Heart left ventricle (tissue), 16 donors: ENCODE measurements at regions not wholly inside any gene's neighbourhood (a gene's known extent, or its start where the extent isn't known, plus 50 kb on each side); places are given as distances from the start of the nearest gene placed in this dataset.

Experiments used
- ATAC-seq, 4 donors: fragments of 200-7000 bp; cut with Tn5 transposase; one replicate each; pipeline ENCODE4 v1.9.1; 2020 to 2022; ENCODE audit warnings: moderate library complexity in 4 of 4, mild to moderate bottlenecking in 3 of 4, moderate number of reproducible peaks in 1 of 4
- DNase-seq, 5 donors: peaks; one replicate each; pipeline ENCODE4 v3.0.0-alpha.2; 2020
- H3K27ac ChIP-seq, 12 donors: fragments of 200-600 bp; sonication (generic) in 4 of 12; one replicate each; pipeline versions ENCODE4 v1.5.0 to v1.8.0; 2016 to 2022; ENCODE audit warnings: mild to moderate bottlenecking in 2 of 12
- H3K27me3 ChIP-seq, 9 donors: fragments of 200-600 bp; sonication (generic) in 2 of 9; one replicate each; pipeline versions ENCODE4 v1.5.1 to v1.8.0; 2016 to 2022; ENCODE audit warnings: mild to moderate bottlenecking in 3 of 9
- H3K36me3 ChIP-seq, 9 donors: fragments of 200-600 bp; sonication (generic) in 2 of 9; one replicate each; pipeline versions ENCODE4 v1.5.0 to v1.8.0; 2018 to 2022; ENCODE audit warnings: mild to moderate bottlenecking in 2 of 9
- H3K4me1 ChIP-seq, 12 donors: fragments of 200-600 bp; sonication (generic) in 4 of 12; one replicate each; pipeline versions ENCODE4 v1.5.0 to v1.8.0; 2016 to 2022; ENCODE audit warnings: mild to moderate bottlenecking in 3 of 12
- H3K4me3 ChIP-seq, 12 donors: fragments of 200-600 bp; sonication (generic) in 4 of 12; one replicate each; pipeline versions ENCODE4 v1.5.0 to v1.8.0; 2017 to 2022; ENCODE audit warnings: mild to moderate bottlenecking in 9 of 12, moderate library complexity in 4 of 12
- H3K9me3 ChIP-seq, 12 donors: fragments of 200-600 bp; sonication (generic) in 4 of 12; one replicate each; pipeline versions ENCODE4 v1.5.0 to v1.8.0; 2016 to 2022; ENCODE audit warnings: mild to moderate bottlenecking in 1 of 12
- CTCF ChIP-seq, 12 donors: fragments of 200-600 bp; sonication (generic) in 4 of 12; IDR thresholded peaks; one replicate each; pipeline versions ENCODE4 v1.5.0 to v1.8.0; 2018 to 2022; ENCODE audit warnings: antibody characterized with exemption in 12 of 12, mild to moderate bottlenecking in 5 of 12
- POLR2A ChIP-seq, 2 donors: fragments of 450-650 bp; IDR thresholded peaks; one replicate each; pipeline ENCODE4 v1.6.1; 2017; ENCODE audit warnings: antibody characterized with exemption in 2 of 2, mild to moderate bottlenecking in 2 of 2, moderate library complexity in 2 of 2
- WGBS, 4 donors: extraction: QIAGEN DNeasy Blood & Tissue Kit in 2 of 4; methylation state at CpG; one replicate each; pipeline versions ENCODE4 v1.1.5 to v1.1.7; 2013 to 2018; 5-methylcytosine and 5-hydroxymethylcytosine counted together
- intact Hi-C, 10 donors: fragments of 100-400 bp; cut with DNase I; formaldehyde crosslinking; loops; one replicate each; pipeline versions ENCODE4 v1.11.1 to v1.14.2; 2022
- donor health status: ischemic (EF 13 %, LVEDD 7.1; RV severe dilation, severe dysfunction).
- donor health status: healthy with polysubstance abuse.
- donor health status: DM: no; HTN: yes; CAD: no.
- donor health status: DM: no; HTN: no; CAD: no.
- donor health status: ischemic (EF 25% LVEDD 6.9; RV normal size, moderate dysfunction).
- donor health status: ischemic (EF 25% LVEDD 5.7; RV mildly dilated, moderate dysfunction).
- donor health status: healthy.
- donor health status: DM: yes; HTN: yes; CAD: no.
- donor health status: ischemic (EF 35%, LVEDD 5.7; RV mildly dilated, moderate dysfunction).
- donor health status: nonischemic (EF 11% LVEDD 7.7; RV severe dilation, severe dysfunction).
- donor health status: DM: yes; HTN: yes; CAD: no.
- donor health status: PGD.
- donor health status: ischemic (EF 29% LVEDD 5.4; RV normal size, mild dysfunction).
- donor health status: nonischemic (EF 23%, LVEDD 6.1; RV moderate dilation, normal function).

GRCh38 chr5:43773478-43773844, 170.5 kb downstream of the NNT start:
- Histone ChIP-seq H3K4me3 (no peak overlapping the region), H3K36me3 (no peaks in the 10 kb centered on the region), H3K27me3 (no peaks in the 10 kb centered on the region), H3K9me3 (peaks cover 0 to 4% (median 0%) of the 10 kb centered on the region in 12 donors), H3K4me1 (peaks cover 0 to 17% (median 0%) of the 10 kb centered on the region in 12 donors), H3K27ac (no peak overlapping the region)
- ATAC-seq (no peak), DNase-seq (no peak)
- intact Hi-C loops, result no loop called here
- WGBS, 4 donors, result 89 to 96% (median 95%) methylated on average over 1 of the region's 1 CpG
- TF ChIP-seq CTCF (IDR thresholded peaks at IDR 0.05), result no peak
- TF ChIP-seq POLR2A (IDR thresholded peaks at IDR 0.05), result no peak

GRCh38 chr5:43772764-43773477, 169.9 kb downstream of the NNT start:
- H3K36me3 ChIP-seq, result no peaks in the 10 kb centered on the region
- peaks cover 0 to 17% (median 0%) of the 10 kb centered on the region in 12 donors for H3K4me1 ChIP-seq
- 49 to 58% (median 52%) methylated on average over 5 of the region's 5 CpGs for WGBS, 4 donors
- TF ChIP-seq CTCF (IDR thresholded peaks at IDR 0.05) (no peak), POLR2A (IDR thresholded peaks at IDR 0.05) (no peak)
- no peak overlapping the region for H3K4me3 ChIP-seq
- no peak overlapping the region for H3K27ac ChIP-seq
- intact Hi-C loops, result no loop called here
- ATAC-seq (peak in 2 of 4 donors; percentile 24 to 42), DNase-seq (no peak)
- no peaks in the 10 kb centered on the region for H3K27me3 ChIP-seq
- H3K9me3 ChIP-seq, result peaks cover 0 to 2% (median 0%) of the 10 kb centered on the region in 12 donors

- no peak overlapping the region for H3K4me3 ChIP-seq
- DNase-seq (no peak), ATAC-seq (no peak)
- H3K27ac ChIP-seq, result no peak overlapping the region
- peaks cover 0 to 17% (median 0%) of the 10 kb centered on the region in 12 donors for H3K4me1 ChIP-seq
- H3K27me3 ChIP-seq, result no peaks in the 10 kb centered on the region
- TF ChIP-seq CTCF (IDR thresholded peaks at IDR 0.05) (no peak), POLR2A (IDR thresholded peaks at IDR 0.05) (no peak)
- H3K36me3 ChIP-seq, result no peaks in the 10 kb centered on the region
- H3K9me3 ChIP-seq, result no peaks in the 10 kb centered on the region
- WGBS, 4 donors, result 40 to 56% (median 50%) methylated on average over 1 of the region's 1 CpG
- intact Hi-C loops, result no loop called here
Measured at GRCh38 chr5:43772458-43772763, 169.4 kb downstream of the NNT start.

GRCh38 chr5:43771611-43772031, 168.6 kb downstream of the NNT start:
- Histone ChIP-seq H3K4me1 (peaks cover 0 to 17% (median 0%) of the 10 kb centered on the region in 12 donors), H3K4me3 (no peak overlapping the region), H3K27me3 (no peaks in the 10 kb centered on the region), H3K9me3 (no peaks in the 10 kb centered on the region), H3K36me3 (no peaks in the 10 kb centered on the region), H3K27ac (no peak overlapping the region)
- DNase-seq (no peak), ATAC-seq (no peak)
- intact Hi-C loops, result no loop called here
- WGBS, 4 donors, result 92 to 95% (median 93%) methylated on average over 3 of the region's 3 CpGs
- no peak for TF ChIP-seq POLR2A (IDR thresholded peaks at IDR 0.05)
- no peak for TF ChIP-seq CTCF (IDR thresholded peaks at IDR 0.05)
